GM20000 (cell line): ENCODE measurements at regions not wholly inside any gene's neighbourhood (a gene's known extent, or its start where the extent isn't known, plus 50 kb on each side); places are given as distances from the start of the nearest gene placed in this dataset.

Experiments
- DNase-seq: peaks from one replicate; pipeline ENCODE4 v3.0.0; 2012; ENCODE audit warnings: low spot score
- CTCF ChIP-seq: IDR thresholded peaks from 2 replicates; pipeline ENCODE4 v1.5.1; 2012; ENCODE audit warnings: mild to moderate bottlenecking, control low read depth; ENCODE audit errors: extremely low read depth, missing control alignments

GRCh38 chr16:8241408-8241807 is 348.9 kb downstream of the TMEM114 start:
- DNase-seq = no peak
- no peak for TF ChIP-seq CTCF

GRCh38 chr16:8239443-8239842 is 350.9 kb downstream of the TMEM114 start:
- TF ChIP-seq CTCF = no peak
- no peak for DNase-seq

GRCh38 chr16:8237452-8237851 is 352.9 kb downstream of the TMEM114 start:
- DNase-seq = no peak
- no peak for TF ChIP-seq CTCF

- no peak for TF ChIP-seq CTCF
- DNase-seq = no peak
Measured at GRCh38 chr16:8236816-8237215, 353.5 kb downstream of the TMEM114 start.

- no peak for DNase-seq
- no peak for TF ChIP-seq CTCF
Measured at GRCh38 chr16:8230497-8230896, 359.8 kb downstream of the TMEM114 start.

GRCh38 chr16:8229011-8229520 is 361.2 kb downstream of the TMEM114 start:
- TF ChIP-seq CTCF = no peak
- DNase-seq = no peak

GRCh38 chr16:8217201-8217600 is 373.1 kb downstream of the TMEM114 start:
- no peak for DNase-seq
- TF ChIP-seq CTCF = no peak

- no peak for TF ChIP-seq CTCF
- DNase-seq = no peak
Measured at GRCh38 chr16:8204769-8205168, 385.5 kb downstream of the TMEM114 start.
